ENCODE measurements at regions not wholly inside any gene's neighbourhood (a gene's known extent, or its start where the extent isn't known, plus 50 kb on each side); places are given as distances from the start of the nearest gene placed in this dataset.
"Not testable (repeated sequence)": the region's sequence is repeated elsewhere in the genome, so short reads cannot be mapped to it uniquely, and the experiment has no call there.

GRCh38 chr7:56697058-56697457 lies 435.2 kb downstream of the ZNF479 start:
- H3K9me3 ChIP-seq (ENCODE audit: control insufficient read depth, insufficient read depth, low read length); DNase-seq (ENCODE audit: low read depth, low spot score); H3K4me3 ChIP-seq (ENCODE audit: low read length); H3K27me3 ChIP-seq (ENCODE audit: control insufficient read depth, insufficient read depth, low read length); H3K27ac ChIP-seq (ENCODE audit: low read length); H3K4me1 ChIP-seq (ENCODE audit: control insufficient read depth, insufficient read depth, low read length); H3K36me3 ChIP-seq (ENCODE audit: control insufficient read depth, insufficient read depth, low read length): not testable (repeated sequence)

- Histone ChIP-seq H3K9me3 (ENCODE audit: control insufficient read depth, insufficient read depth, low read length) (no peaks in the 10 kb centered on the region; the same call in 1 of the 2 replicates), H3K36me3 (ENCODE audit: control insufficient read depth, insufficient read depth, low read length) (no peaks in the 10 kb centered on the region), H3K4me1 (ENCODE audit: control insufficient read depth, insufficient read depth, low read length) (no peaks in the 10 kb centered on the region), H3K4me3 (ENCODE audit: low read length) (no peak overlapping the region), H3K27ac (ENCODE audit: low read length) (no peak overlapping the region), H3K27me3 (ENCODE audit: control insufficient read depth, insufficient read depth, low read length) (no peaks in the 10 kb centered on the region)
- DNase-seq (ENCODE audit: low read depth, low spot score), result no peak
- WGBS (ENCODE audit: insufficient coverage, insufficient read length), result no CpG with 5 or more reads among the region's 5 CpGs
Observed at GRCh38 chr7:56686276-56686859, 445.9 kb downstream of the ZNF479 start.

- Histone ChIP-seq H3K27me3 (ENCODE audit: control insufficient read depth, insufficient read depth, low read length) (no peaks in the 10 kb centered on the region), H3K4me3 (ENCODE audit: low read length) (no peak overlapping the region), H3K27ac (ENCODE audit: low read length) (no peak overlapping the region), H3K9me3 (ENCODE audit: control insufficient read depth, insufficient read depth, low read length) (peaks cover 11% of the 10 kb centered on the region; the same call in 1 of the 2 replicates), H3K4me1 (ENCODE audit: control insufficient read depth, insufficient read depth, low read length) (no peaks in the 10 kb centered on the region), H3K36me3 (ENCODE audit: control insufficient read depth, insufficient read depth, low read length) (no peaks in the 10 kb centered on the region)
- DNase-seq (ENCODE audit: low read depth, low spot score), result no peak
- no CpG with 5 or more reads among the region's 6 CpGs for WGBS (ENCODE audit: insufficient coverage, insufficient read length)
Observed at GRCh38 chr7:56639173-56639746, 493.0 kb downstream of the ZNF479 start.

- Histone ChIP-seq H3K36me3 (ENCODE audit: control insufficient read depth, insufficient read depth, low read length) (no peaks in the 10 kb centered on the region), H3K9me3 (ENCODE audit: control insufficient read depth, insufficient read depth, low read length) (peaks cover 14% of the 10 kb centered on the region), H3K27me3 (ENCODE audit: control insufficient read depth, insufficient read depth, low read length) (no peaks in the 10 kb centered on the region)
Observed at GRCh38 chr7:56609852-56610355, 493.7 kb upstream of the NUPR2 start.

GRCh38 chr7:56605146-56605545 lies 488.9 kb upstream of the NUPR2 start:
- Histone ChIP-seq H3K4me3 (ENCODE audit: low read length) (no peak overlapping the region), H3K9me3 (ENCODE audit: control insufficient read depth, insufficient read depth, low read length) (peaks cover 12% of the 10 kb centered on the region), H3K36me3 (ENCODE audit: control insufficient read depth, insufficient read depth, low read length) (no peaks in the 10 kb centered on the region), H3K4me1 (ENCODE audit: control insufficient read depth, insufficient read depth, low read length) (no peaks in the 10 kb centered on the region), H3K27ac (ENCODE audit: low read length) (no peak overlapping the region), H3K27me3 (ENCODE audit: control insufficient read depth, insufficient read depth, low read length) (no peaks in the 10 kb centered on the region)
- no peak for DNase-seq (ENCODE audit: low read depth, low spot score)
- WGBS (ENCODE audit: insufficient coverage, insufficient read length), result no CpG with 5 or more reads among the region's 19 CpGs

More at GRCh38 chr7:56609852-56610355, 493.7 kb upstream of the NUPR2 start:
- Histone ChIP-seq H3K27ac (ENCODE audit: low read length) (no peak overlapping the region), H3K4me1 (ENCODE audit: control insufficient read depth, insufficient read depth, low read length) (no peaks in the 10 kb centered on the region), H3K4me3 (ENCODE audit: low read length) (no peak overlapping the region)
- no peak for DNase-seq (ENCODE audit: low read depth, low spot score)
- no CpG with 5 or more reads among the region's 2 CpGs for WGBS (ENCODE audit: insufficient coverage, insufficient read length)

GRCh38 chr7:56578612-56579011 lies 462.4 kb upstream of the NUPR2 start:
- no peaks in the 10 kb centered on the region for H3K27me3 ChIP-seq (ENCODE audit: control insufficient read depth, insufficient read depth, low read length)
- no peaks in the 10 kb centered on the region for H3K36me3 ChIP-seq (ENCODE audit: control insufficient read depth, insufficient read depth, low read length)
- peaks cover 1% of the 10 kb centered on the region; the same call in 1 of the 2 replicates for H3K9me3 ChIP-seq (ENCODE audit: control insufficient read depth, insufficient read depth, low read length)
- no peak overlapping the region for H3K4me3 ChIP-seq (ENCODE audit: low read length)
- DNase-seq (ENCODE audit: low read depth, low spot score), result no peak
- no CpG with 5 or more reads among the region's 2 CpGs for WGBS (ENCODE audit: insufficient coverage, insufficient read length)
- no peak overlapping the region for H3K27ac ChIP-seq (ENCODE audit: low read length)
- H3K4me1 ChIP-seq (ENCODE audit: control insufficient read depth, insufficient read depth, low read length), result no peaks in the 10 kb centered on the region

GRCh38 chr7:56570968-56571367 lies 454.8 kb upstream of the NUPR2 start:
- no peak for DNase-seq (ENCODE audit: low read depth, low spot score)
- no CpG with 5 or more reads among the region's 1 CpG for WGBS (ENCODE audit: insufficient coverage, insufficient read length)
- no peak overlapping the region for H3K27ac ChIP-seq (ENCODE audit: low read length)
- no peaks in the 10 kb centered on the region for H3K4me1 ChIP-seq (ENCODE audit: control insufficient read depth, insufficient read depth, low read length)
- H3K9me3 ChIP-seq (ENCODE audit: control insufficient read depth, insufficient read depth, low read length), result peaks cover 3% of the 10 kb centered on the region; the same call in 1 of the 2 replicates
- H3K36me3 ChIP-seq (ENCODE audit: control insufficient read depth, insufficient read depth, low read length), result no peaks in the 10 kb centered on the region
- H3K4me3 ChIP-seq (ENCODE audit: low read length), result no peak overlapping the region
- no peaks in the 10 kb centered on the region for H3K27me3 ChIP-seq (ENCODE audit: control insufficient read depth, insufficient read depth, low read length)

- no peaks in the 10 kb centered on the region; the same call in 1 of the 2 replicates for H3K36me3 ChIP-seq (ENCODE audit: control insufficient read depth, insufficient read depth, low read length)
- no peaks in the 10 kb centered on the region for H3K27me3 ChIP-seq (ENCODE audit: control insufficient read depth, insufficient read depth, low read length)
- DNase-seq (ENCODE audit: low read depth, low spot score), result no peak
- H3K9me3 ChIP-seq (ENCODE audit: control insufficient read depth, insufficient read depth, low read length), result peaks cover 37% of the 10 kb centered on the region
- WGBS (ENCODE audit: insufficient coverage, insufficient read length), result no CpG with 5 or more reads among the region's 37 CpGs
- H3K4me3 ChIP-seq (ENCODE audit: low read length), result no peak overlapping the region
- H3K27ac ChIP-seq (ENCODE audit: low read length), result no peak overlapping the region
- no peaks in the 10 kb centered on the region for H3K4me1 ChIP-seq (ENCODE audit: control insufficient read depth, insufficient read depth, low read length)
Observed at GRCh38 chr7:56538541-56539429, 422.6 kb upstream of the NUPR2 start.

- no CpG with 5 or more reads among the region's 19 CpGs for WGBS (ENCODE audit: insufficient coverage, insufficient read length)
- Histone ChIP-seq H3K4me1 (ENCODE audit: control insufficient read depth, insufficient read depth, low read length) (no peaks in the 10 kb centered on the region), H3K36me3 (ENCODE audit: control insufficient read depth, insufficient read depth, low read length) (no peaks in the 10 kb centered on the region; the same call in 1 of the 2 replicates), H3K9me3 (ENCODE audit: control insufficient read depth, insufficient read depth, low read length) (peaks cover 34% of the 10 kb centered on the region), H3K27me3 (ENCODE audit: control insufficient read depth, insufficient read depth, low read length) (no peaks in the 10 kb centered on the region), H3K27ac (ENCODE audit: low read length) (no peak overlapping the region), H3K4me3 (ENCODE audit: low read length) (no peak overlapping the region)
- DNase-seq (ENCODE audit: low read depth, low spot score), result no peak
Observed at GRCh38 chr7:56537952-56538351, 421.7 kb upstream of the NUPR2 start.

GRCh38 chr7:56537477-56537876 lies 421.3 kb upstream of the NUPR2 start:
- WGBS (ENCODE audit: insufficient coverage, insufficient read length), result no CpG with 5 or more reads among the region's 20 CpGs
- no peak for DNase-seq (ENCODE audit: low read depth, low spot score)
- H3K36me3 ChIP-seq (ENCODE audit: control insufficient read depth, insufficient read depth, low read length), result no peaks in the 10 kb centered on the region; the same call in 1 of the 2 replicates
- H3K27me3 ChIP-seq (ENCODE audit: control insufficient read depth, insufficient read depth, low read length), result no peaks in the 10 kb centered on the region
- H3K4me3 ChIP-seq (ENCODE audit: low read length), result no peak overlapping the region
- no peak overlapping the region for H3K27ac ChIP-seq (ENCODE audit: low read length)
- H3K4me1 ChIP-seq (ENCODE audit: control insufficient read depth, insufficient read depth, low read length), result no peaks in the 10 kb centered on the region
- H3K9me3 ChIP-seq (ENCODE audit: control insufficient read depth, insufficient read depth, low read length), result peaks cover 34% of the 10 kb centered on the region

Measured in iPS DF 6.9 (cell line).